NCI-H82 (cell line): ENCODE measurements at regions not wholly inside any gene's neighbourhood (a gene's known extent, or its start where the extent isn't known, plus 50 kb on each side); places are given as distances from the start of the nearest gene placed in this dataset.

Experiments
- DNase-seq: peaks from one replicate; lab custom pipeline; 2025; lab: John Stamatoyannopoulos, UW

GRCh38 chr6:14187406-14187805 is 69.8 kb downstream of the CD83 start:
- no peak for DNase-seq

GRCh38 chr6:14189074-14189473 is 71.5 kb downstream of the CD83 start:
- no peak for DNase-seq

GRCh38 chr6:14190191-14190928 is 72.8 kb downstream of the CD83 start:
- DNase-seq = no peak

- DNase-seq = no peak
These were observed 73.3 kb downstream of the CD83 start for GRCh38 chr6:14190929-14191224.

- DNase-seq = no peak
These were observed 74.2 kb downstream of the CD83 start for GRCh38 chr6:14191761-14192160.

- no peak for DNase-seq
These were observed 74.7 kb downstream of the CD83 start for GRCh38 chr6:14192216-14192788.

GRCh38 chr6:14193524-14193923 is 76.0 kb downstream of the CD83 start:
- no peak for DNase-seq

GRCh38 chr6:14194483-14194882 is 76.9 kb downstream of the CD83 start:
- DNase-seq = peak; percentile 11

- DNase-seq = peak; percentile 83
These were observed 77.4 kb downstream of the CD83 start for GRCh38 chr6:14194976-14195375.

- no peak for DNase-seq
These were observed 78.5 kb downstream of the CD83 start for GRCh38 chr6:14196026-14196425.

- DNase-seq = no peak
These were observed 79.5 kb downstream of the CD83 start for GRCh38 chr6:14197118-14197517.

- DNase-seq = no peak
These were observed 82.5 kb downstream of the CD83 start for GRCh38 chr6:14200047-14200446.

GRCh38 chr6:14202947-14203346 is 85.4 kb downstream of the CD83 start:
- DNase-seq = no peak

- no peak for DNase-seq
These were observed 88.8 kb downstream of the CD83 start for GRCh38 chr6:14206391-14206790.

- no peak for DNase-seq
These were observed 89.9 kb downstream of the CD83 start for GRCh38 chr6:14207448-14207847.

- DNase-seq = no peak
These were observed 91.4 kb downstream of the CD83 start for GRCh38 chr6:14209000-14209399.

GRCh38 chr6:14210077-14210476 is 92.5 kb downstream of the CD83 start:
- DNase-seq = peak; percentile 92

GRCh38 chr6:14210663-14211561 is 93.3 kb downstream of the CD83 start:
- DNase-seq = peak; percentile 95

- DNase-seq = peak; percentile 98
These were observed 94.0 kb downstream of the CD83 start for GRCh38 chr6:14211562-14211942.

GRCh38 chr6:14212020-14212419 is 94.4 kb downstream of the CD83 start:
- no peak for DNase-seq

GRCh38 chr6:14212632-14213031 is 95.1 kb downstream of the CD83 start:
- DNase-seq = no peak

- DNase-seq = peak; percentile 14
These were observed 99.5 kb downstream of the CD83 start for GRCh38 chr6:14216946-14217684.
